K562 (cell line): ENCODE measurements at regions not wholly inside any gene's neighbourhood (a gene's known extent, or its start where the extent isn't known, plus 50 kb on each side); places are given as distances from the start of the nearest gene placed in this dataset.

ENCODE experiments used
- BCOR ChIP-seq: fragments of 450-650 bp; IDR thresholded peaks from 2 replicates; pipeline ENCODE4 v1.6.1; 2016
- E2F3 ChIP-seq: fragments of 250-450 bp; sonication (Bioruptor Pico); IDR thresholded peaks from 2 replicates; pipeline ENCODE4 v1.4.0; 2020; ENCODE audit warnings: mild to moderate bottlenecking
- GABPB1 ChIP-seq: sonication (generic); formaldehyde crosslinking; IDR thresholded peaks from 2 replicates; pipeline ENCODE4 v1.8.0; 2022; ENCODE audit warnings: mild to moderate bottlenecking, missing genetic modification reagents
- NCOA2 ChIP-seq, 2 experiments: fragments of 450-650 bp; IDR thresholded peaks; 2 replicates each; pipeline ENCODE4 v1.6.1; 2018; ENCODE audit warnings: mild to moderate bottlenecking in 2 of 2, moderate library complexity in 1 of 2; ENCODE audit not compliant: partially characterized antibody in 2 of 2
- SMAD4 ChIP-seq: fragments of 250-450 bp; sonication (Bioruptor Pico); conservative IDR thresholded peaks from 2 replicates; pipeline ENCODE4 v1.8.0; 2021; ENCODE audit warnings: inconsistent platforms, mild to moderate bottlenecking, moderate library complexity
- SMC3 ChIP-seq: conservative IDR thresholded peaks from 2 replicates; pipeline ENCODE4 v1.6.1; 2011; ENCODE audit warnings: low read depth, low read length, improper control_type of control experiment; ENCODE audit not compliant: insufficient read depth
- TAF15 ChIP-seq: fragments of 200-400 bp; formaldehyde crosslinking; IDR thresholded peaks from 2 replicates; pipeline ENCODE4 v1.6.1; 2017; ENCODE audit warnings: mild to moderate bottlenecking, low read depth, low read length, moderate library complexity
- ZBED1 ChIP-seq: IDR thresholded peaks from 2 replicates; pipeline ENCODE4 v1.6.1; 2014
- ZFP91 ChIP-seq: sonication (generic); formaldehyde crosslinking; IDR thresholded peaks from 2 replicates; pipeline ENCODE4 v1.8.0; 2022; ENCODE audit warnings: mild to moderate bottlenecking, missing genetic modification reagents
- ZNF121 ChIP-seq: sonication (generic); formaldehyde crosslinking; conservative IDR thresholded peaks from 2 replicates; pipeline ENCODE4 v1.8.0; 2022; ENCODE audit warnings: missing genetic modification reagents
- ZNF197 ChIP-seq: fragments of 200-800 bp; sonication (Bioruptor generic); IDR thresholded peaks from 2 replicates; pipeline ENCODE4 v1.6.1; 2016; ENCODE audit warnings: low read depth, missing genetic modification characterization, missing compliant biosample characterization
- ZNF551 ChIP-seq: fragments of 250-450 bp; sonication (Bioruptor Pico); IDR thresholded peaks from 2 replicates; pipeline ENCODE4 v1.5.0; 2021; ENCODE audit warnings: mild to moderate bottlenecking, moderate library complexity
- ZNF57 ChIP-seq: fragments of 450-650 bp; formaldehyde crosslinking; IDR thresholded peaks from 2 replicates; pipeline ENCODE4 v1.4.0; 2020; ENCODE audit warnings: mild to moderate bottlenecking, moderate library complexity
- TF ChIP-seq, protein P1 (sequence below): fragments of 450-650 bp; formaldehyde crosslinking; IDR thresholded peaks from 2 replicates; pipeline ENCODE4 v1.4.0; 2020; ENCODE audit warnings: mild to moderate bottlenecking
- TF ChIP-seq, protein P2 (sequence below): sonication (generic); formaldehyde crosslinking; IDR thresholded peaks from 2 replicates; pipeline ENCODE4 v1.8.0; 2023; ENCODE audit warnings: missing genetic modification reagents, mild to moderate bottlenecking, borderline replicate concordance

GRCh38 chr4:181254771-181255170, 988.4 kb upstream of the TENM3 start (continued):
- TF ChIP-seq, protein P1, sequence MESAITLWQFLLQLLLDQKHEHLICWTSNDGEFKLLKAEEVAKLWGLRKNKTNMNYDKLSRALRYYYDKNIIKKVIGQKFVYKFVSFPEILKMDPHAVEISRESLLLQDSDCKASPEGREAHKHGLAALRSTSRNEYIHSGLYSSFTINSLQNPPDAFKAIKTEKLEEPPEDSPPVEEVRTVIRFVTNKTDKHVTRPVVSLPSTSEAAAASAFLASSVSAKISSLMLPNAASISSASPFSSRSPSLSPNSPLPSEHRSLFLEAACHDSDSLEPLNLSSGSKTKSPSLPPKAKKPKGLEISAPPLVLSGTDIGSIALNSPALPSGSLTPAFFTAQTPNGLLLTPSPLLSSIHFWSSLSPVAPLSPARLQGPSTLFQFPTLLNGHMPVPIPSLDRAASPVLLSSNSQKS (CRISPR knock-in tag) = no peak
- TF ChIP-seq SMC3 (no peak), NCOA2 (IDR thresholded peaks at IDR 0.05; ENCODE audit: partially characterized antibody in 2 of 2) (no peak), E2F3 (CRISPR knock-in tag) (no peak), ZFP91 (CRISPR knock-in tag) (no peak), BCOR (no peak), ZNF551 (no peak), ZNF121 (CRISPR knock-in tag) (no peak), GABPB1 (CRISPR knock-in tag) (no peak), ZNF197 (CRISPR knock-in tag) (no peak), ZBED1 (no peak), SMAD4 (CRISPR knock-in tag) (no peak), ZNF57 (no peak), TAF15 (no peak)
- TF ChIP-seq, protein P2, sequence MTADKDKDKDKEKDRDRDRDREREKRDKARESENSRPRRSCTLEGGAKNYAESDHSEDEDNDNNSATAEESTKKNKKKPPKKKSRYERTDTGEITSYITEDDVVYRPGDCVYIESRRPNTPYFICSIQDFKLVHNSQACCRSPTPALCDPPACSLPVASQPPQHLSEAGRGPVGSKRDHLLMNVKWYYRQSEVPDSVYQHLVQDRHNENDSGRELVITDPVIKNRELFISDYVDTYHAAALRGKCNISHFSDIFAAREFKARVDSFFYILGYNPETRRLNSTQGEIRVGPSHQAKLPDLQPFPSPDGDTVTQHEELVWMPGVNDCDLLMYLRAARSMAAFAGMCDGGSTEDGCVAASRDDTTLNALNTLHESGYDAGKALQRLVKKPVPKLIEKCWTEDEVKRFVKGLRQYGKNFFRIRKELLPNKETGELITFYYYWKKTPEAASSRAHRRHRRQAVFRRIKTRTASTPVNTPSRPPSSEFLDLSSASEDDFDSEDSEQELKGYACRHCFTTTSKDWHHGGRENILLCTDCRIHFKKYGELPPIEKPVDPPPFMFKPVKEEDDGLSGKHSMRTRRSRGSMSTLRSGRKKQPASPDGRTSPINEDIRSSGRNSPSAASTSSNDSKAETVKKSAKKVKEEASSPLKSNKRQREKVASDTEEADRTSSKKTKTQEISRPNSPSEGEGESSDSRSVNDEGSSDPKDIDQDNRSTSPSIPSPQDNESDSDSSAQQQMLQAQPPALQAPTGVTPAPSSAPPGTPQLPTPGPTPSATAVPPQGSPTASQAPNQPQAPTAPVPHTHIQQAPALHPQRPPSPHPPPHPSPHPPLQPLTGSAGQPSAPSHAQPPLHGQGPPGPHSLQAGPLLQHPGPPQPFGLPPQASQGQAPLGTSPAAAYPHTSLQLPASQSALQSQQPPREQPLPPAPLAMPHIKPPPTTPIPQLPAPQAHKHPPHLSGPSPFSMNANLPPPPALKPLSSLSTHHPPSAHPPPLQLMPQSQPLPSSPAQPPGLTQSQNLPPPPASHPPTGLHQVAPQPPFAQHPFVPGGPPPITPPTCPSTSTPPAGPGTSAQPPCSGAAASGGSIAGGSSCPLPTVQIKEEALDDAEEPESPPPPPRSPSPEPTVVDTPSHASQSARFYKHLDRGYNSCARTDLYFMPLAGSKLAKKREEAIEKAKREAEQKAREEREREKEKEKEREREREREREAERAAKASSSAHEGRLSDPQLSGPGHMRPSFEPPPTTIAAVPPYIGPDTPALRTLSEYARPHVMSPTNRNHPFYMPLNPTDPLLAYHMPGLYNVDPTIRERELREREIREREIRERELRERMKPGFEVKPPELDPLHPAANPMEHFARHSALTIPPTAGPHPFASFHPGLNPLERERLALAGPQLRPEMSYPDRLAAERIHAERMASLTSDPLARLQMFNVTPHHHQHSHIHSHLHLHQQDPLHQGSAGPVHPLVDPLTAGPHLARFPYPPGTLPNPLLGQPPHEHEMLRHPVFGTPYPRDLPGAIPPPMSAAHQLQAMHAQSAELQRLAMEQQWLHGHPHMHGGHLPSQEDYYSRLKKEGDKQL (CRISPR knock-in tag) = no peak
